Activated B cell treated with CpG ODN at 0.5 μM for 24 hours (primary cell): ENCODE measurements at regions not wholly inside any gene's neighbourhood (a gene's known extent, or its start where the extent isn't known, plus 50 kb on each side); places are given as distances from the start of the nearest gene placed in this dataset.
"Not testable (repeated sequence)": the region's sequence is repeated elsewhere in the genome, so short reads cannot be mapped to it uniquely, and the experiment has no call there.

ENCODE experiments used
- ATAC-seq: fragments of 200-7000 bp; cut with Tn5 transposase; one replicate; pipeline ENCODE4 v1.10.0; 2021; ENCODE audit warnings: low read depth, mild to moderate bottlenecking, moderate library complexity
- CTCF ChIA-PET: fragments of 350-600 bp; sonication (Branson Sonifier 250); formaldehyde crosslinking; loops from one replicate; lab custom pipeline; 2021; ENCODE audit warnings: antibody characterized with exemption; lab: Charles Lee
- POLR2A ChIA-PET: fragments of 350-600 bp; sonication (Branson Sonifier 250); formaldehyde crosslinking; loops from one replicate; lab custom pipeline; 2021; ENCODE audit warnings: antibody characterized with exemption; lab: Charles Lee
- DNase-seq: peaks from one replicate; pipeline ENCODE4 v3.0.0; 2022
- H3K27ac Mint-ChIP-seq: one replicate; pipeline ENCODE4 v1.8.0; 2020; ENCODE audit warnings: mixed read lengths
- H3K27me3 Mint-ChIP-seq: one replicate; pipeline ENCODE4 v1.8.0; 2021; ENCODE audit warnings: mixed read lengths
- H3K36me3 Mint-ChIP-seq: one replicate; pipeline ENCODE4 v1.8.0; 2021; ENCODE audit warnings: low read depth, mixed read lengths
- H3K4me1 Mint-ChIP-seq: one replicate; pipeline ENCODE4 v1.8.0; 2021; ENCODE audit warnings: mixed read lengths
- H3K4me3 Mint-ChIP-seq: one replicate; pipeline ENCODE4 v1.8.0; 2020; ENCODE audit warnings: mild to moderate bottlenecking, mixed read lengths
- H3K9me3 Mint-ChIP-seq: one replicate; pipeline ENCODE4 v1.8.0; 2020; ENCODE audit warnings: mixed read lengths
- intact Hi-C: fragments of 100-400 bp; cut with micrococcal nuclease; formaldehyde crosslinking; loops from one replicate; pipeline ENCODE4 v1.15.1; 2024
- TF ChIP-seq, protein P1 (sequence below): fragments of 200-600 bp; IDR thresholded peaks from one replicate; pipeline ENCODE4 v1.8.0; 2022; ENCODE audit warnings: antibody characterized with exemption, mild to moderate bottlenecking

DNA sequence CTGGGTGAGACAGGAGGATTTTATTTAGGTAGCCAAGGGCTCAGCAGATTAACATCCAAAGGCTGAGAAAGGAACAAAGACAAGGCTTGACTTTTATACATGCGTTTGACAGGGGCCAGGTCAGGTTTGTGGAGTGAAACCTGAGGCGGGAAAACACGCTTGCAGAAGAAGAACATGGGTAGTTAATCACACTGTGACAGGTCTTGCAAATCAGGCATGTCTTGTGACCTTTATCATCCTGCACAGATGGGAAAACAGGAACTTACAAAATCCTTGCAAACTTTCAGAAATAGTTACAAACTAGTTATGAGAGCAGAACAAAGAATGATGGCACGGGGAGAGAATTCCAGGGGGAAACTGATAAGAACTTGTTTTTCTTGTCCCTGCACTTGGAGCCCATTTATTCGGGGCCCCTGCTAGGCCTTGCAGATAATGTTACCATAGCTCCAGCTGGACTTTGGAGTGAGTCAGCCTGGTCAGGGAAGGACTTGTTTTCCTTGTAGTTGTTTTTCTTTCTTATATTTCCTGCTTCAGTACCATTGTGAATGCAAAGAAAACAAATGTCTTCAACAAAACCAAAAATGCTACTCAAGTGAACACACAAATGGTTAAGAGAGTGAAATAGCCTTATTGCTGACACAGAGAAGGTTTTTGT, 965.9 kb upstream of the ROBO1 start:
- ChIA-PET POLR2A (no interaction called here), CTCF (no interaction called here)
- TF ChIP-seq, protein P1, sequence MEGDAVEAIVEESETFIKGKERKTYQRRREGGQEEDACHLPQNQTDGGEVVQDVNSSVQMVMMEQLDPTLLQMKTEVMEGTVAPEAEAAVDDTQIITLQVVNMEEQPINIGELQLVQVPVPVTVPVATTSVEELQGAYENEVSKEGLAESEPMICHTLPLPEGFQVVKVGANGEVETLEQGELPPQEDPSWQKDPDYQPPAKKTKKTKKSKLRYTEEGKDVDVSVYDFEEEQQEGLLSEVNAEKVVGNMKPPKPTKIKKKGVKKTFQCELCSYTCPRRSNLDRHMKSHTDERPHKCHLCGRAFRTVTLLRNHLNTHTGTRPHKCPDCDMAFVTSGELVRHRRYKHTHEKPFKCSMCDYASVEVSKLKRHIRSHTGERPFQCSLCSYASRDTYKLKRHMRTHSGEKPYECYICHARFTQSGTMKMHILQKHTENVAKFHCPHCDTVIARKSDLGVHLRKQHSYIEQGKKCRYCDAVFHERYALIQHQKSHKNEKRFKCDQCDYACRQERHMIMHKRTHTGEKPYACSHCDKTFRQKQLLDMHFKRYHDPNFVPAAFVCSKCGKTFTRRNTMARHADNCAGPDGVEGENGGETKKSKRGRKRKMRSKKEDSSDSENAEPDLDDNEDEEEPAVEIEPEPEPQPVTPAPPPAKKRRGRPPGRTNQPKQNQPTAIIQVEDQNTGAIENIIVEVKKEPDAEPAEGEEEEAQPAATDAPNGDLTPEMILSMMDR: no peak
- H3K4me1 Mint-ChIP-seq: no peaks in the 10 kb centered on the region
- intact Hi-C loops: no loop called here
- H3K27me3 Mint-ChIP-seq: no peaks in the 10 kb centered on the region
- H3K27ac Mint-ChIP-seq: no peak overlapping the region
- ATAC-seq (no peak), DNase-seq (no peak)
- no peak overlapping the region for H3K4me3 Mint-ChIP-seq
- H3K36me3 Mint-ChIP-seq: no peaks in the 10 kb centered on the region
- H3K9me3 Mint-ChIP-seq: peaks cover 8% of the 10 kb centered on the region

DNA sequence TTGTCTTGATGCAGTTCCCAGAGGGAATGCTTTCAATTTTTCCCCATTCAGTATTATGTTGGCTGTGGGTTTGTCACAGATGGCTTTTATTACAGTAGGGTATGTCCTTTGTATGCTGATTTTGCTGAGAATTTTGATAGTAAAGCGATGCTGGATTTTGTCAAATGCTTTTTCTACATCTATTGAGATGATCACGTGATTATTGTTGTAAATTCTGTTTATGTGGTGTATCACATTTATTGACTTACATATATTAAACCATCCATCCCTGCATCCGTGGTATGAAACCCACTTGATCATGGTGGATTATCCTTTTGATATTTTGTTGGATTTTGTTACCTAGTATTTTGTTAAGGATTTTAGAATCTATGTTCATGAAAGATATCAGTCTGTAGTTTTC, 959.8 kb upstream of the ROBO1 start:
- H3K4me3 Mint-ChIP-seq, H3K27me3 Mint-ChIP-seq, DNase-seq, POLR2A ChIA-PET, H3K36me3 Mint-ChIP-seq, H3K9me3 Mint-ChIP-seq, H3K4me1 Mint-ChIP-seq, CTCF ChIA-PET, H3K27ac Mint-ChIP-seq, ATAC-seq, intact Hi-C loops: not testable (repeated sequence)

DNA sequence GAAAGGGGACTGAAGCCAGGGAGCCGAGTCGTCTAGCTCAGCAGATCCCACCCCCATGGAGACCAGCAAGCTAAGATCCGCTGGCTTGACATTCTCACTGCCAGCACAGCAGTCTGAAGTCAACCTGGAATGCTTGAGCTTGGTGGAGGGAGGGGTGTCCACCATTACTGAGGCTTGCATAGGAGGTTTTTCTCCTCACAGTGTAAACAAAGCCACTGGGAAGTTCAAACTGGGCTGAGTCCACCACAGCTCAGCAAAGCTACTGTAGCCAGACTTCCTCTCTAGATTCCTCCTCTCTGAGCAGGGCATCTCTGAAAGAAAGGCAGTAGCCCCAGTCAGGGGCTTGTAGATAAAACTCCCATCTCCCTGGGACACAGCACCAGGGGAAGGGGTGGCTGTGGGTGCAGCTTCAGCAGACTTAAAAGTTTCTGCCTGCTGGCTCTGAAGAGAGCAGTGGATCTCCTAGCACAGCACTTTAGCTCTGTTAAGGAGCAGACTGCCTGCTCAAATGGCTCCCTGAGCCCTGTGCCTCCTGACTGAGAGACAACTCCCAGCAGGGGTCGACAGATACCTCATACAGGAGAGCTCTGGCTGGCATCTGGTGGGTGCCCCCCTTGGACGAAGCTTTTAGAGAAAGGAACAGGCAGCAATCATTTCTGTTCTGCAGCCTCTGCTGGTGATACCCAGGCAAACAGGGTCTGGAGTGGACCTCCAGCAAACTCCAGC, 942.0 kb upstream of the ROBO1 start:
- H3K27me3 Mint-ChIP-seq, POLR2A ChIA-PET, DNase-seq, ATAC-seq, H3K36me3 Mint-ChIP-seq, H3K27ac Mint-ChIP-seq, CTCF ChIA-PET, intact Hi-C loops, H3K4me3 Mint-ChIP-seq, H3K4me1 Mint-ChIP-seq: not testable (repeated sequence)
- H3K9me3 Mint-ChIP-seq: peaks cover 15% of the 10 kb centered on the region

DNA sequence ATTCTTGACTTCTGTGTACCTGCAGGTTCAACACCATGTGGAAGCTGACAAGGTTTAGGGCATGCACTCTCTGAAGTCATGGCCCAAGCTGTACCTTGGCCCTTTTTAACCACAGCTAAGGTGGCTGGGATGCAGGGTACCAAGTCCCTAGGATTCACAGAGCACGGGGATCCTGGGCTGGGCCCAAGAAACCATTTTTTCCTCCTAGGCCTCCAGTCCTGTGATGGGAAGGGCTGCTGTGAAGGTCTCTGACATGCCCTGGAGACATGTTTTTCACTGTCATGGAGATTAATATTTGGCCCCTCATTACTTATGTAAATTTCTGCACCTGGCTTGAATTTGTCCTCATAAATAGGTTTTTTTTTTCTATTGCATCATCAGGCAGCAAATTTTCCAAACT, 937.5 kb upstream of the ROBO1 start:
- no peak overlapping the region for H3K4me3 Mint-ChIP-seq
- H3K4me1 Mint-ChIP-seq: no peaks in the 10 kb centered on the region
- TF ChIP-seq, protein P1: no peak
- no peak for ATAC-seq
- no peak for DNase-seq
- intact Hi-C loops: no loop called here
- no peak overlapping the region for H3K27ac Mint-ChIP-seq
- H3K27me3 Mint-ChIP-seq: no peaks in the 10 kb centered on the region
- CTCF ChIA-PET: no interaction called here
- peaks cover 14% of the 10 kb centered on the region for H3K9me3 Mint-ChIP-seq
- H3K36me3 Mint-ChIP-seq: no peaks in the 10 kb centered on the region
- POLR2A ChIA-PET: no interaction called here

DNA sequence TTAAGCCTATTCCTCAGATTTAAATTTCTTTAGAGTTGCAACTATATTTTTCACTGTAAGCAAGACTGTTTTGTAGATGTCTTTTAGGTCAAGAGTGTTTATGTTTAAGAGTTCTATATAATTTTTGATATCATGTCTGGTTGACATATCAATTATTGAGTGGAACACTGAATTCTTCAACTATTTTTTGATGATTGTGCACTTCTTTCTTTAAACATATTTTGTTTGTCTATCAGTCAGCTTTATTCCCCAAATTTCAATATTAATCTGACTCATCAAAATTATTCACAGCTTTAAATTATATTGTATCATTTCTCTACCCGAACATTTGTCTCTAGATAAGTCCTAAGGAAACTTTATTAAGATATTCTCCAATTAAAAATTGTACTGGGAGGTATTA, 933.6 kb upstream of the ROBO1 start:
- intact Hi-C loops: no loop called here
- TF ChIP-seq, protein P1: no peak
- ChIA-PET CTCF (no interaction called here), POLR2A (no interaction called here)
- ATAC-seq (no peak), DNase-seq (no peak)
- Mint-ChIP-seq H3K4me1 (no peaks in the 10 kb centered on the region), H3K27me3 (no peaks in the 10 kb centered on the region), H3K9me3 (peaks cover 14% of the 10 kb centered on the region), H3K27ac (no peak overlapping the region), H3K4me3 (no peak overlapping the region), H3K36me3 (no peaks in the 10 kb centered on the region)

DNA sequence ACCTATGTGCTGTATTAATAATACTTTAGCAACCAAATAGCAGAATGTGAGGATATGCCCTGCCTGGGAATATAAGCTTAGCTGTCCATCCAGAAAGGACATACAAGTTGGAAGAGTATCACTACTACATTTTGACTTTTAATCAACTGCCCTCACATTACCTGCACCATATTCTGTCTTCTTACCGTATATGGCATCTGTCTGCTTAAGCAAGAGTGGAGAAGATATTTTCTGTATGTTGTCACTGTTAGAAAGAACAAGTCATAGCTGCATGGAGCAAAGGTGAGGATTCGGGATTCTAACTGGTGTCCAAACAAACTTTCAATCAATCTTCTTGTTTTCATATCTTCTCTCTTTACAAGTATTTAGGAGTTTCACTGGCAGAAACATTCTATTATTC, 929.5 kb upstream of the ROBO1 start:
- DNase-seq (no peak), ATAC-seq (no peak)
- H3K4me1 Mint-ChIP-seq: no peaks in the 10 kb centered on the region
- TF ChIP-seq, protein P1: no peak
- no peaks in the 10 kb centered on the region for H3K9me3 Mint-ChIP-seq
- no peak overlapping the region for H3K27ac Mint-ChIP-seq
- H3K4me3 Mint-ChIP-seq: no peak overlapping the region
- no peaks in the 10 kb centered on the region for H3K36me3 Mint-ChIP-seq
- no peaks in the 10 kb centered on the region for H3K27me3 Mint-ChIP-seq
- ChIA-PET CTCF (no interaction called here), POLR2A (no interaction called here)
- intact Hi-C loops: no loop called here
